MM.1S (cell line): ENCODE measurements at regions not wholly inside any gene's neighbourhood (a gene's known extent, or its start where the extent isn't known, plus 50 kb on each side); places are given as distances from the start of the nearest gene placed in this dataset.
"Not testable (repeated sequence)": the region's sequence is repeated elsewhere in the genome, so short reads cannot be mapped to it uniquely, and the experiment has no call there.

Experiments
- CTCF ChIP-seq: fragments of 300-600 bp; sonication (generic); IDR thresholded peaks from 2 replicates; pipeline ENCODE4 v1.5.1; 2016; ENCODE audit warnings: antibody characterized with exemption, low read length, mixed read lengths
- EZH2 ChIP-seq: fragments of 300-600 bp; sonication (generic); optimal IDR thresholded peaks from 2 replicates; pipeline ENCODE3; 2017; ENCODE audit warnings: low read depth, mild to moderate bottlenecking, antibody characterized with exemption, low read length, mixed read lengths
- EZH2phosphoT487 ChIP-seq: fragments of 300-600 bp; sonication (generic); IDR thresholded peaks from 2 replicates; pipeline ENCODE4 v1.6.1; 2018; ENCODE audit warnings: antibody characterized with exemption, low read length

DNA sequence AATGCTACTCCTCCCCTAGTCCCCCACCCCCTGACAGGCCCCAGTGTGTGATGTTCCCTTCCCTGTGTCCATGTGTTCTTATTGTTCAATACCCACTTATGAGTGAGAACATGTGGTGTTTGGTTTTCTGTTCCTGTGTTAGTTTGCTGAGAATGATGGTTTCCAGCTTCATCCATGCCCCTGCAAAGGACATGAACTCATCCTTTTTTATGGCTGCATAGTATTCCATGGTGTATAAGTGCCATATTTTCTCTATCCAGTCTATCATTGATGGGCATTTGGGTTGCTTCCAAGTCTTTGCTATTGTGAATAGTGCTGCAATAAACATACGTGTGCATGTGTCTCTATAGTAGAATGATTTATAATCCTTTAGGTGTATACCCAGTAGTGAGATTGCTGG, 78.1 kb upstream of the STK38L start:
- TF ChIP-seq EZH2, CTCF, EZH2phosphoT487: not testable (repeated sequence)
